Astrocyte (in vitro differentiated cells and primary cell): ENCODE measurements at regions not wholly inside any gene's neighbourhood (a gene's known extent, or its start where the extent isn't known, plus 50 kb on each side); places are given as distances from the start of the nearest gene placed in this dataset.

Source experiments
- EZH2 ChIP-seq: IDR thresholded peaks from 2 replicates; pipeline ENCODE4 v1.6.1; 2012; ENCODE audit warnings: mild to moderate bottlenecking, low read length, inconsistent platforms; ENCODE audit not compliant: insufficient read depth
- TF ChIP-seq, protein P1 (sequence below): IDR thresholded peaks from 2 replicates; pipeline ENCODE4 v1.5.1; 2011; ENCODE audit warnings: low read depth, mild to moderate bottlenecking, inconsistent platforms, low read length, moderate library complexity; ENCODE audit not compliant: insufficient read depth

GRCh38 chr20:48194583-48194982 lies 409.3 kb upstream of the SULF2 start:
- TF ChIP-seq, protein P1, sequence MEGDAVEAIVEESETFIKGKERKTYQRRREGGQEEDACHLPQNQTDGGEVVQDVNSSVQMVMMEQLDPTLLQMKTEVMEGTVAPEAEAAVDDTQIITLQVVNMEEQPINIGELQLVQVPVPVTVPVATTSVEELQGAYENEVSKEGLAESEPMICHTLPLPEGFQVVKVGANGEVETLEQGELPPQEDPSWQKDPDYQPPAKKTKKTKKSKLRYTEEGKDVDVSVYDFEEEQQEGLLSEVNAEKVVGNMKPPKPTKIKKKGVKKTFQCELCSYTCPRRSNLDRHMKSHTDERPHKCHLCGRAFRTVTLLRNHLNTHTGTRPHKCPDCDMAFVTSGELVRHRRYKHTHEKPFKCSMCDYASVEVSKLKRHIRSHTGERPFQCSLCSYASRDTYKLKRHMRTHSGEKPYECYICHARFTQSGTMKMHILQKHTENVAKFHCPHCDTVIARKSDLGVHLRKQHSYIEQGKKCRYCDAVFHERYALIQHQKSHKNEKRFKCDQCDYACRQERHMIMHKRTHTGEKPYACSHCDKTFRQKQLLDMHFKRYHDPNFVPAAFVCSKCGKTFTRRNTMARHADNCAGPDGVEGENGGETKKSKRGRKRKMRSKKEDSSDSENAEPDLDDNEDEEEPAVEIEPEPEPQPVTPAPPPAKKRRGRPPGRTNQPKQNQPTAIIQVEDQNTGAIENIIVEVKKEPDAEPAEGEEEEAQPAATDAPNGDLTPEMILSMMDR, result no peak
- TF ChIP-seq EZH2, result no peak
